ENCODE measurements at regions not wholly inside any gene's neighbourhood (a gene's known extent, or its start where the extent isn't known, plus 50 kb on each side); places are given as distances from the start of the nearest gene placed in this dataset.
A peak's percentile ranks its signal among the peaks of the same experiment; 100 is the strongest.

DNA sequence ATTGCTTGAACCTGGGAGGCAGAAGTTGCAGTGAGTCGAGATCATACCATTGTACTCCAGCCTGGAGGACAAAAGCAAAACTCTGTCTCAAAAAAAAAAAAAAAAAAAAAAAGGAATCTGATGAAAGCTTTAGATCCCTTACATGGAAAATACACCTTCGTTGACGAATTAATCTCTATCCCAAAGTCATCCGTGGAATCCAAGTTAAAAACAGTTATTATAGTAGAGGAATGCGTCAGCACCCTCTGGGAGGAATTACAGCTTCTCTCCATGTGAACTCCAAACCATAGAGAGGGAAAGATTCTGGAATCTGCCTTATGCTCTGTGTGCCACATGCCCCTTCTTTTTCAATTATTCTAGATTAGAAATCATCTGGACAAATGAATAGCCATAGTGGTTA lies 192.3 kb upstream of the C2CD4B start:
- no peak for DNase-seq
- no peak for ATAC-seq
- Histone ChIP-seq H3K4me1 (no peaks in the 10 kb centered on the region), H3K27me3 (no peaks in the 10 kb centered on the region), H3K27ac (no peak overlapping the region), H3K9me3 (no peaks in the 10 kb centered on the region), H3K36me3 (replicated peaks in 1 of 2; ENCODE audit: insufficient read depth in 1 of 2, low read depth in 2 of 2) (no peaks in the 10 kb centered on the region), H3K4me3 (no peak overlapping the region)
- intact Hi-C loops (cut with DNase I), result no loop called here
- WGBS, 2 donors, result 76 to 77% methylated on average over 5 of the region's 5 CpGs
- no peak for TF ChIP-seq POLR2A (IDR thresholded peaks at IDR 0.05)

DNA sequence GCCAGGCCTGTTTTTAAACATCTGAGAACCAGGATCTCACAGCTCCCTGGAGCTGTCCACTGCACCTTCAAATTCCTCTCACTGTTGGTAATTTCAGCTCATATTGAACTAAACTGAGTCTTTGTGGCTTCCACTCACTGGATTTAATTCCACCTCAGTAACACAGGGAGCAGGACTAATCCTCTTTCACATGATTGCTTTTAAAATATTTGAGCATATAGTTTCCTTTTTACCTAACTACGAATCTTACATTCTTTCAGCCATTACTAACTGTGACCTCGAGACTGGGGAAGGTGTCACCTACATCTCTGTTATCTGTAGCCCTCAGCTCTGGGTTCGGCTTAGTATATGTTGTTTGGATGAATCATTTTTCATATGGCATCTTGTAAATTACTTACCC lies 194.3 kb upstream of the C2CD4B start:
- H3K4me1 ChIP-seq, result no peaks in the 10 kb centered on the region
- intact Hi-C loops (cut with DNase I), result no loop called here
- H3K9me3 ChIP-seq, result no peaks in the 10 kb centered on the region
- H3K27ac ChIP-seq, result no peak overlapping the region
- 57 to 66% methylated on average over 3 of the region's 3 CpGs for WGBS, 2 donors
- no peak for ATAC-seq
- no peak for DNase-seq
- H3K27me3 ChIP-seq, result no peaks in the 10 kb centered on the region
- H3K36me3 ChIP-seq (replicated peaks in 1 of 2; ENCODE audit: insufficient read depth in 1 of 2, low read depth in 2 of 2), result no peaks in the 10 kb centered on the region
- no peak overlapping the region for H3K4me3 ChIP-seq
- TF ChIP-seq POLR2A (IDR thresholded peaks at IDR 0.05), result no peak
- TF ChIP-seq, protein P1, sequence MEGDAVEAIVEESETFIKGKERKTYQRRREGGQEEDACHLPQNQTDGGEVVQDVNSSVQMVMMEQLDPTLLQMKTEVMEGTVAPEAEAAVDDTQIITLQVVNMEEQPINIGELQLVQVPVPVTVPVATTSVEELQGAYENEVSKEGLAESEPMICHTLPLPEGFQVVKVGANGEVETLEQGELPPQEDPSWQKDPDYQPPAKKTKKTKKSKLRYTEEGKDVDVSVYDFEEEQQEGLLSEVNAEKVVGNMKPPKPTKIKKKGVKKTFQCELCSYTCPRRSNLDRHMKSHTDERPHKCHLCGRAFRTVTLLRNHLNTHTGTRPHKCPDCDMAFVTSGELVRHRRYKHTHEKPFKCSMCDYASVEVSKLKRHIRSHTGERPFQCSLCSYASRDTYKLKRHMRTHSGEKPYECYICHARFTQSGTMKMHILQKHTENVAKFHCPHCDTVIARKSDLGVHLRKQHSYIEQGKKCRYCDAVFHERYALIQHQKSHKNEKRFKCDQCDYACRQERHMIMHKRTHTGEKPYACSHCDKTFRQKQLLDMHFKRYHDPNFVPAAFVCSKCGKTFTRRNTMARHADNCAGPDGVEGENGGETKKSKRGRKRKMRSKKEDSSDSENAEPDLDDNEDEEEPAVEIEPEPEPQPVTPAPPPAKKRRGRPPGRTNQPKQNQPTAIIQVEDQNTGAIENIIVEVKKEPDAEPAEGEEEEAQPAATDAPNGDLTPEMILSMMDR (IDR thresholded peaks at IDR 0.05), result no peak

DNA sequence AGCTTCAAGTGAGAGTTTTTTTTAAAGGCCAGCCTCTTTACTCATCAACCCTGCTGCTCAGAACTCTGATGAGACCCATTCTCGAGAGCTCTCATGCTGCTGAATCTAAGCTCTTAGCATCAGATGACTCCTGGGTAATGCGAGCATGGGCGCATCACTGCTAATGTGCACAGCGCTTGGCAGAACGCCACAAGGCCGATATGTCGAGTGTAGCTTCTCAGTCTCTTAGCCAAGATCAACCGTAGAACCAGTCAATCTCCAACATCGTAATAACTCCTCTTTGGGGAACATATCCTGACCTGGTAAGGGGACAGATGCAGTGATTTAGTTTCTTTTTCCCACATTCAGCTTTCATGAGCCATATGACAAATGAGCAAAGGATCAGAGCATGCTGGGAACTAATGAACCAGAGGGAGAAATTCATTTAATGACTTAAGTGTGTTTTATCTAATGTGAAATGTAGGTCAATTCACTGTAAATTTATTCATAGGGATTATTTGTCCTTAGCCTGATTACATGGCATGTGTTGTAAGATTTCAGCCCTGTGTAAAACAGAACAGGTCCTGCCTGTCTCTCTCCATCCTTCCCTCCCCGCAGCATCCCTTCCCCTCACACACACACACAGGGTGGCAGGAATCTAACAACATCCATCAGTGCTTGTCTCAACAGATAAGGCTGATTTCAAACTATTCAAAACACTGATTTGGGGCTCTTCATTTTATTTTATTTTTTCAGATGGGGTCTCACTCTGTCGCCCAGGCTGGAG lies 195.4 kb upstream of the C2CD4B start:
- H3K9me3 ChIP-seq, result no peaks in the 10 kb centered on the region
- WGBS, 2 donors, result 74 to 79% methylated on average over 10 to 11 of the region's 11 CpGs
- no peaks in the 10 kb centered on the region for H3K4me1 ChIP-seq
- H3K27ac ChIP-seq, result no peak overlapping the region
- DNase-seq (peak in 3 of 4 donors; percentile 22 to 43 (median 28)), ATAC-seq (no peak)
- intact Hi-C loops (cut with DNase I), result no loop called here
- no peaks in the 10 kb centered on the region for H3K27me3 ChIP-seq
- H3K36me3 ChIP-seq (replicated peaks in 1 of 2; ENCODE audit: insufficient read depth in 1 of 2, low read depth in 2 of 2), result no peaks in the 10 kb centered on the region
- TF ChIP-seq, protein P1 (IDR thresholded peaks at IDR 0.05), result no peak
- no peak for TF ChIP-seq POLR2A (IDR thresholded peaks at IDR 0.05)
- H3K4me3 ChIP-seq, result no peak overlapping the region

DNA sequence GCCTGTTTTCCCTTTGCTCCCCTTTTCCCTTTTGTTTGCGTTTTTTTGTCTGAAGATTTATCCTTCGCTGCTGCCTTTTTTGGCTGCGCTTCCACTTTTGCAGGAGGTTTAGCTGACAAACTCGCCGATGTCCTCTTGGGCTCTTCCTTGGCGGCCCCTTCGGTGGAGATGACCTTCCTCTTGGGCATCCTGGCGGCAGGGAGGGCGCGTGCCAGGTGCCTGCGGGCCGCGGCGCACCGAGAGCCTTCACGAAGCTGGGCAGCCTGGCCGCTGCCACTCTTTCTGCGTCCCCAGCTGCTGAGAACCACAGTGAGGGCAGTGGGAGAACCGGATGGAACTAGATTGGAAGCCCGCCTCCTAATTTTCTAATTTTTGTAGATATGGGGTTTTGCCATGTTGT lies 197.1 kb upstream of the C2CD4B start:
- no peak overlapping the region for H3K27ac ChIP-seq
- no peak overlapping the region for H3K4me3 ChIP-seq
- TF ChIP-seq, protein P1 (IDR thresholded peaks at IDR 0.05), result no peak
- TF ChIP-seq POLR2A (IDR thresholded peaks at IDR 0.05), result no peak
- H3K4me1 ChIP-seq, result no peaks in the 10 kb centered on the region
- H3K9me3 ChIP-seq, result no peaks in the 10 kb centered on the region
- no peaks in the 10 kb centered on the region for H3K36me3 ChIP-seq (replicated peaks in 1 of 2; ENCODE audit: insufficient read depth in 1 of 2, low read depth in 2 of 2)
- WGBS, 2 donors, result 76 to 80% methylated on average over 20 of the region's 20 CpGs
- no peaks in the 10 kb centered on the region for H3K27me3 ChIP-seq
- DNase-seq, result no peak
- no peak for ATAC-seq
- intact Hi-C loops (cut with DNase I), result no loop called here

DNA sequence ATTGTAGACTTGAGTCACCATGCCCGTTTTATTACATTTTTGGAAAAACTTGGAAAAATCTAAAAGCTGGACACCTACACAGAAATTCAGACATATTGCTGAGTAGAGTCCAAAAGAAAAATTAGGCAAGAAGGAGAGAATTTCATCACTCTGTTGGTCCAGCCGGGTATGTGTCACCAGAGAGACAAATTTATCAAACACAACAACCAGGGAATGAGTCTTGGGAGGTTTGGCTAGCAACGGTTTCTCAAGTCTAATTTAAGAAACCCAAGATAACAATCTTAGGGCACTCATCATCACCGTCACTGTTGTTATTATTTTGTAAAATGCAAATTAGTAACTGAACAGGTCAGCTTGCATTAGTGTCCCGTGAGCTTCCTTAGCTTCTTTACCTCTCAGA lies 197.5 kb upstream of the C2CD4B start:
- Histone ChIP-seq H3K9me3 (no peaks in the 10 kb centered on the region), H3K36me3 (replicated peaks in 1 of 2; ENCODE audit: insufficient read depth in 1 of 2, low read depth in 2 of 2) (no peaks in the 10 kb centered on the region), H3K27ac (no peak overlapping the region), H3K4me3 (no peak overlapping the region), H3K4me1 (no peaks in the 10 kb centered on the region), H3K27me3 (no peaks in the 10 kb centered on the region)
- 40 to 47% methylated on average over 5 of the region's 5 CpGs for WGBS, 2 donors
- no peak for DNase-seq
- intact Hi-C loops (cut with DNase I), result no loop called here
- no peak for ATAC-seq
- no peak for TF ChIP-seq POLR2A (IDR thresholded peaks at IDR 0.05)
- TF ChIP-seq, protein P1 (IDR thresholded peaks at IDR 0.05), result no peak

Data from body of pancreas (tissue), 4 donors.